PC-9 (cell line): ENCODE measurements at regions not wholly inside any gene's neighbourhood (a gene's known extent, or its start where the extent isn't known, plus 50 kb on each side); places are given as distances from the start of the nearest gene placed in this dataset.

Experiments
- BruUV-seq: library from RNA; stranded (reverse); fragments of 400-500 nt; replicated peaks from 2 replicates; lab custom pipeline; 2021; lab: Mats Ljungman, UMichigan
- CTCF ChIA-PET: fragments of 300-600 bp; sonication (Branson Sonifier 250); formaldehyde crosslinking; loops from one replicate; lab custom pipeline; 2022; ENCODE audit warnings: antibody characterized with exemption; lab: Charles Lee
- POLR2A ChIA-PET: fragments of 300-600 bp; sonication (Branson Sonifier 250); formaldehyde crosslinking; loops from one replicate; lab custom pipeline; 2022; ENCODE audit warnings: antibody characterized with exemption; ENCODE audit not compliant: unreplicated experiment; lab: Charles Lee
- DNase-seq, 2 experiments: peaks; one replicate each; pipeline versions ENCODE4 v3.0.0 to v3.0.0-alpha.2; 2015 to 2022; ENCODE audit warnings: mixed read lengths in 1 of 2
- H2AFZ ChIP-seq: fragments of 200-600 bp; sonication (generic); 2 replicates; pipeline ENCODE4 v1.8.1; 2017; ENCODE audit warnings: antibody characterized with exemption
- H3F3A ChIP-seq: fragments of 200-600 bp; sonication (generic); 2 replicates; pipeline ENCODE4 v1.8.1; 2017; ENCODE audit warnings: antibody characterized with exemption, mild to moderate bottlenecking, low read depth; ENCODE audit not compliant: insufficient read depth
- H3K27ac ChIP-seq: fragments of 200-600 bp; sonication (generic); 2 replicates; pipeline ENCODE4 v1.6.1; 2016; ENCODE audit warnings: mixed run types
- H3K27me3 ChIP-seq: fragments of 200-600 bp; sonication (generic); 2 replicates; pipeline ENCODE4 v1.6.1; 2016; ENCODE audit warnings: low read depth, mixed run types; ENCODE audit not compliant: insufficient read depth
- H3K36me3 ChIP-seq: fragments of 200-600 bp; sonication (generic); 2 replicates; pipeline ENCODE4 v1.6.1; 2016; ENCODE audit warnings: low read depth, mixed run types
- H3K4me1 ChIP-seq: fragments of 200-600 bp; sonication (generic); replicated peaks from 2 replicates; pipeline ENCODE4 v1.6.1; 2016; ENCODE audit warnings: mixed run types; ENCODE audit not compliant: insufficient read depth
- H3K4me2 ChIP-seq: fragments of 200-600 bp; sonication (generic); 2 replicates; pipeline ENCODE4 v1.6.1; 2017; ENCODE audit warnings: mixed run types
- H3K4me3 ChIP-seq: fragments of 200-600 bp; sonication (generic); 2 replicates; pipeline ENCODE4 v1.6.1; 2016; ENCODE audit warnings: mixed run types
- H3K79me2 ChIP-seq: fragments of 200-600 bp; sonication (generic); 2 replicates; pipeline ENCODE4 v1.6.1; 2017; ENCODE audit warnings: low read depth, mixed run types
- H3K9me2 ChIP-seq: fragments of 200-600 bp; sonication (generic); 2 replicates; pipeline ENCODE4 v1.8.1; 2017; ENCODE audit warnings: mild to moderate bottlenecking; ENCODE audit not compliant: insufficient read depth
- H3K9me3 ChIP-seq: fragments of 200-600 bp; sonication (generic); 2 replicates; pipeline ENCODE4 v1.8.1; 2016; ENCODE audit warnings: low read depth; ENCODE audit not compliant: insufficient read depth
- H4K20me1 ChIP-seq: fragments of 200-600 bp; sonication (generic); 2 replicates; pipeline ENCODE4 v1.8.1; 2017; ENCODE audit not compliant: insufficient read depth
- EZH2 ChIP-seq: fragments of 200-600 bp; sonication (generic); IDR thresholded peaks from 2 replicates; pipeline ENCODE4 v1.8.0; 2017; ENCODE audit warnings: antibody characterized with exemption, low read depth
- intact Hi-C: fragments of 100-400 bp; cut with micrococcal nuclease; formaldehyde crosslinking; loops from one replicate; pipeline ENCODE4 v1.10.0; 2022; ENCODE audit not compliant: unreplicated experiment
- TF ChIP-seq, protein P1 (sequence below): fragments of 200-600 bp; sonication (generic); conservative IDR thresholded peaks from 2 replicates; pipeline ENCODE4 v1.6.1; 2017; ENCODE audit warnings: mixed run types, antibody characterized with exemption, mild to moderate bottlenecking, moderate library complexity

DNA sequence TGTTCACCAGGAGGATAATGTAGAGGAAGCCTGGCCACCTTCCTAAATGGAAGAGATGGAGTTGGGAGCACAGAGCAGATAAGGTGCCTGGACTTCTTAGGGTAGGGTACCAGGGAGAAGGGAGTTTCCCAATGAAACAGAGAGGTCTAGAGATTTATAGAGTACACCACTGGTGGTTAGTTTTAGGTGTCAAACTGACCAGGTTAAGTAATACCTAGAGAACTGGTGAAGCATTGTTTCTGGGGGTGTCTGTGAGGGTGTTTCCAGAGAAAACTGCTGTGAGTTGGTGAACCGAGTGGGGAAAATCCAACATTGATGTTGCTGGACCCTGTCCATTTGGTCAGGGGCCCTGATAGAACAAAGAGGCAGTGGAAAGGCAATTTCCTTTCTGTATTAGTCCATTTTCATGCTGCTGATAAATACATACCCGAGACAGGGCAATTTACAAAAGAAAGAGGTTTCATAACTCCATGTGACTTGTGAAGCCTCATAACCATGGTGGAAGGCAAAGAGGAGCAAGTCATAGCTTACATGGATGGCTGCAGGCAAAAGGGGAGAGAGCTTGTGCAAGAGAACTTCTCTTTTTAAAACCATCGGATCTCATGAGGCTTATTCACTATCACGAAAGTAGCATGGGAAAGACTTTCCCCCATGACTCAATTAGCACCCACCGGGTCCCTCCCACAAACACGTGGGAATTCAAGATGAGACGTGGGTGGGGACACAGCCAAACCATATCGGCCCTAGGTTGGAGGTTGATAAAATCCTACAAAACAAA is 260.8 kb downstream of the CBLN2 start:
- POLR2A ChIA-PET, result no interaction called here

DNA sequence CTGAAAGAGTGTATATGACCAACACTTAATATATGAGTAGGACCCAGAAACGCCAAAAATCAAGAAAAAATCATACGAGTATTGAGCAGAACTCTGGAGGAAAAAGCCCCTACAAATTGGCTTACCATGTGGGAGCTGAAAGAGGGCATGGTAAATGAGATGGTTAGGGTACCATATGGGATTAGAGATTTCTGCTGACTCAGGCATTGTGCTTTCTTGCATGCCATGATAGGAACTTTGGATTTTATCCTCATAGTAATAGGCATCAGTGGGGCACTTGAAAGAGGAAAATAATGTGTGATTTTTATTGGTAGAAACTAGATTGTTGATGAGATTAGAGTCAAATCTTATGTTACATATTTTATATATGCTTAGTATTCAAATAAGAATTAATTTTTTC is 271.1 kb downstream of the CBLN2 start:
- DNase-seq, result no peak
- BruUV-seq, result no TSS peak
- Histone ChIP-seq H4K20me1 (no peaks in the 10 kb centered on the region), H2AFZ (no peak overlapping the region), H3K27me3 (no peaks in the 10 kb centered on the region), H3K4me1 (no peaks in the 10 kb centered on the region), H3K27ac (no peak overlapping the region), H3K36me3 (no peaks in the 10 kb centered on the region), H3K79me2 (no peaks in the 10 kb centered on the region), H3K9me2 (no peaks in the 10 kb centered on the region), H3F3A (no peaks in the 10 kb centered on the region), H3K4me2 (no peak overlapping the region), H3K4me3 (no peak overlapping the region), H3K9me3 (no peaks in the 10 kb centered on the region)
- TF ChIP-seq, protein P1, sequence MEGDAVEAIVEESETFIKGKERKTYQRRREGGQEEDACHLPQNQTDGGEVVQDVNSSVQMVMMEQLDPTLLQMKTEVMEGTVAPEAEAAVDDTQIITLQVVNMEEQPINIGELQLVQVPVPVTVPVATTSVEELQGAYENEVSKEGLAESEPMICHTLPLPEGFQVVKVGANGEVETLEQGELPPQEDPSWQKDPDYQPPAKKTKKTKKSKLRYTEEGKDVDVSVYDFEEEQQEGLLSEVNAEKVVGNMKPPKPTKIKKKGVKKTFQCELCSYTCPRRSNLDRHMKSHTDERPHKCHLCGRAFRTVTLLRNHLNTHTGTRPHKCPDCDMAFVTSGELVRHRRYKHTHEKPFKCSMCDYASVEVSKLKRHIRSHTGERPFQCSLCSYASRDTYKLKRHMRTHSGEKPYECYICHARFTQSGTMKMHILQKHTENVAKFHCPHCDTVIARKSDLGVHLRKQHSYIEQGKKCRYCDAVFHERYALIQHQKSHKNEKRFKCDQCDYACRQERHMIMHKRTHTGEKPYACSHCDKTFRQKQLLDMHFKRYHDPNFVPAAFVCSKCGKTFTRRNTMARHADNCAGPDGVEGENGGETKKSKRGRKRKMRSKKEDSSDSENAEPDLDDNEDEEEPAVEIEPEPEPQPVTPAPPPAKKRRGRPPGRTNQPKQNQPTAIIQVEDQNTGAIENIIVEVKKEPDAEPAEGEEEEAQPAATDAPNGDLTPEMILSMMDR, result no peak
- no peak for TF ChIP-seq EZH2
- CTCF ChIA-PET, result no interaction called here
- intact Hi-C loops, result no loop called here
- POLR2A ChIA-PET, result no interaction called here

More for the DNA sequence above, 260.8 kb downstream of the CBLN2 start:
- intact Hi-C loops, result no loop called here
- BruUV-seq, result no TSS peak
- no peak for DNase-seq
- Histone ChIP-seq H4K20me1 (no peaks in the 10 kb centered on the region; the same call in 1 of the 2 replicates), H3K79me2 (no peaks in the 10 kb centered on the region), H3K9me3 (no peaks in the 10 kb centered on the region), H3K9me2 (no peaks in the 10 kb centered on the region), H3K27me3 (no peaks in the 10 kb centered on the region; the same call in 1 of the 2 replicates), H3F3A (no peaks in the 10 kb centered on the region), H3K27ac (no peak overlapping the region), H2AFZ (no peak overlapping the region), H3K36me3 (no peaks in the 10 kb centered on the region), H3K4me1 (no peaks in the 10 kb centered on the region), H3K4me2 (no peak overlapping the region), H3K4me3 (no peak overlapping the region)
- TF ChIP-seq, protein P1, result no peak
- TF ChIP-seq EZH2, result no peak
- CTCF ChIA-PET, result no interaction called here

DNA sequence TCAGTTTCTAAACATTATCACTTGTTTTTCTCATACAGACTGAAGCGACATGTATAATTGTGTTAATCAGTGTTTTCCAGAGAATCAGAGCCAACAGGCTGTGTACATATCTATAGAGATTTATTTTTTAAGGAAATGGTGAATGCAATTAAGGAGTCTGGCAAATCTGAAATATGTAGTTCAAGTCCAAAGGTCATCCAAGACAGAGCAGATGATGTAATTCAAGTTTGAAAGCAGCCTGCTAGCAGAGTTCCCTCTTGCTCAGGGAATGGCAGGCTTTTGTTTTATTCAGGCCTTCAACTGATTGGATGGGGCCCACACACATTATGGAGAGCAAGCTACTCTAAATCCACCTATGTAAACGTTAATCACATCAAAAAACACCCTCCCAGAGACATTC is 282.6 kb downstream of the CBLN2 start:
- Histone ChIP-seq H3K36me3 (no peaks in the 10 kb centered on the region), H3K4me1 (no peaks in the 10 kb centered on the region), H3K79me2 (no peaks in the 10 kb centered on the region), H3K4me3 (no peak overlapping the region), H3K27ac (no peak overlapping the region), H3K9me2 (no peaks in the 10 kb centered on the region), H4K20me1 (no peaks in the 10 kb centered on the region), H3K4me2 (no peak overlapping the region), H3K27me3 (no peaks in the 10 kb centered on the region), H2AFZ (no peak overlapping the region), H3F3A (no peaks in the 10 kb centered on the region), H3K9me3 (no peaks in the 10 kb centered on the region)
- ChIA-PET CTCF (no interaction called here), POLR2A (no interaction called here)
- intact Hi-C loops, result no loop called here
- no peak for TF ChIP-seq EZH2
- TF ChIP-seq, protein P1, result no peak
- BruUV-seq, result no TSS peak
- no peak for DNase-seq
